Panc1 (cell line): ENCODE measurements at regions not wholly inside any gene's neighbourhood (a gene's known extent, or its start where the extent isn't known, plus 50 kb on each side); places are given as distances from the start of the nearest gene placed in this dataset.
A peak's percentile ranks its signal among the peaks of the same experiment; 100 is the strongest.
"Not testable (repeated sequence)": the region's sequence is repeated elsewhere in the genome, so short reads cannot be mapped to it uniquely, and the experiment has no call there.

Source experiments
- ATAC-seq: fragments of 200-7000 bp; cut with Tn5 transposase; 2 replicates; pipeline ENCODE4 v1.9.1; 2020; ENCODE audit warnings: mild to moderate bottlenecking, moderate library complexity
- BruUV-seq: library from RNA; stranded (reverse); fragments of 400-500 nt; replicated peaks from 2 replicates; lab custom pipeline; 2021; lab: Mats Ljungman, UMichigan
- CTCF ChIA-PET: fragments of 300-600 bp; sonication (Branson Sonifier 250); formaldehyde crosslinking; loops from one replicate; lab custom pipeline; 2022; ENCODE audit warnings: antibody characterized with exemption; lab: Charles Lee
- POLR2A ChIA-PET: fragments of 300-600 bp; sonication (Branson Sonifier 250); formaldehyde crosslinking; loops from one replicate; lab custom pipeline; 2022; ENCODE audit warnings: antibody characterized with exemption; lab: Charles Lee
- DNase-seq: peaks from one replicate; pipeline ENCODE4 v3.0.0-alpha.2; 2010; ENCODE audit warnings: low read depth, low spot score
- H3K27ac ChIP-seq: 2 replicates; pipeline ENCODE4 v1.5.1; 2011; ENCODE audit warnings: mild to moderate bottlenecking, low read length, inconsistent platforms
- H3K27me3 ChIP-seq: fragments of 200-500 bp; sonication (Bioruptor generic); 2 replicates; pipeline ENCODE4 v1.6.0; 2014; ENCODE audit warnings: low read length, inconsistent platforms; ENCODE audit not compliant: control insufficient read depth, insufficient read depth
- H3K36me3 ChIP-seq: fragments of 200-500 bp; sonication (Bioruptor generic); 2 replicates; pipeline ENCODE4 v1.5.1; 2014; ENCODE audit warnings: inconsistent platforms, mild to moderate bottlenecking, low read length, moderate library complexity; ENCODE audit not compliant: control insufficient read depth, insufficient read depth
- H3K4me1 ChIP-seq: 2 replicates; pipeline ENCODE4 v1.5.1; 2011; ENCODE audit warnings: inconsistent platforms, mild to moderate bottlenecking, low read length, moderate library complexity; ENCODE audit not compliant: control insufficient read depth, insufficient read depth
- H3K4me3 ChIP-seq, 2 experiments: 2 replicates each; pipeline ENCODE4 v1.5.1; 2011 to 2012; ENCODE audit warnings: low read depth in 2 of 2, low read length in 2 of 2, mild to moderate bottlenecking in 2 of 2, inconsistent platforms in 1 of 2, moderate library complexity in 1 of 2
- H3K9me3 ChIP-seq: fragments of 200-500 bp; sonication (Bioruptor generic); 2 replicates; pipeline ENCODE4 v1.5.1; 2014; ENCODE audit warnings: low read depth, mild to moderate bottlenecking, inconsistent platforms, low read length, moderate library complexity; ENCODE audit not compliant: control insufficient read depth, insufficient read depth
- CTCF ChIP-seq: fragments of 450-650 bp; IDR thresholded peaks from 2 replicates; pipeline ENCODE4 v1.5.1; 2017; ENCODE audit warnings: mild to moderate bottlenecking
- POLR2AphosphoS5 ChIP-seq: IDR thresholded peaks from 2 replicates; pipeline ENCODE4 v1.6.1; 2012; ENCODE audit warnings: mild to moderate bottlenecking, low read depth, low read length, moderate library complexity
- SIN3A ChIP-seq: IDR thresholded peaks from 2 replicates; pipeline ENCODE4 v1.6.1; 2012; ENCODE audit warnings: low read depth, mild to moderate bottlenecking, low read length, moderate library complexity, borderline replicate concordance; ENCODE audit not compliant: insufficient read depth
- TCF7L2 ChIP-seq: IDR thresholded peaks from 2 replicates; pipeline ENCODE4 v1.6.1; 2011; ENCODE audit warnings: mild to moderate bottlenecking, low read depth, low read length, inconsistent platforms
- in situ Hi-C: cut with HindIII; loops from 2 replicates; pipeline ENCODE4 v1.10.0; 2016; ENCODE audit warnings: low sequenced_read_pairs, low pct_unique_long_range_greater_than_20kb
- intact Hi-C: fragments of 100-400 bp; cut with micrococcal nuclease; formaldehyde crosslinking; loops from one replicate; pipeline ENCODE4 v1.10.0; 2022; ENCODE audit not compliant: unreplicated experiment
- TF ChIP-seq, protein P1 (sequence below), 2 experiments: IDR thresholded peaks; 2 replicates each; pipeline ENCODE4 v1.6.1; 2011 to 2012; ENCODE audit warnings: low read depth in 2 of 2, control low read depth in 1 of 2, low read length in 1 of 2, mild to moderate bottlenecking in 1 of 2, moderate library complexity in 1 of 2; ENCODE audit not compliant: insufficient read depth in 1 of 2

DNA sequence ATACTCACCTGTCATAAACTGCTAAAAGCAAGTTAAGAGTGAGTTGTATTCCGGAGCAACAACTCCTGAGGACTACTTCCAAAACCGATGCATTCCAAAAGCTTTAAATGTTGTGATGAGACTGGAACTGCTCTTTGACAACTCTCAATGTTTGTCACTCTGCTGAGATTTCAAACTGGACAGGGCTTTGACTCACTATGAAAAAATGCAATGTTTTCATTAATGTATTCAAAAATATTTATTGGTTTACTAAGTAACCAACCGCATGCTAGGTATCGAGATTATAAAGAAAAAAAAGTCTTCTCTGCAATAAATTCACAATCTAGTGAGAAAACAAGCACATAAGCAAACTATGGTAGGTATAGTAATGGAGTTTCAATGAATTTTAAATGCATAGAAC lies 107.9 kb upstream of the GNAI1 start:
- DNase-seq (no peak), ATAC-seq (no peak)
- in situ Hi-C loops: no loop called here
- Histone ChIP-seq H3K4me1 (peaks cover 5% of the 10 kb centered on the region; the same call in 1 of the 2 replicates), H3K27me3 (no peaks in the 10 kb centered on the region), H3K27ac (no peak overlapping the region; the same call in 1 of the 2 replicates), H3K36me3 (no peaks in the 10 kb centered on the region), H3K4me3 (no peak overlapping the region), H3K9me3 (no peaks in the 10 kb centered on the region)
- POLR2A ChIA-PET: no interaction called here
- BruUV-seq: no TSS peak
- CTCF ChIA-PET: no interaction called here
- intact Hi-C loops: no loop called here
- no peak for TF ChIP-seq SIN3A
- no peak for TF ChIP-seq POLR2AphosphoS5
- TF ChIP-seq CTCF: no peak
- TF ChIP-seq, protein P1, sequence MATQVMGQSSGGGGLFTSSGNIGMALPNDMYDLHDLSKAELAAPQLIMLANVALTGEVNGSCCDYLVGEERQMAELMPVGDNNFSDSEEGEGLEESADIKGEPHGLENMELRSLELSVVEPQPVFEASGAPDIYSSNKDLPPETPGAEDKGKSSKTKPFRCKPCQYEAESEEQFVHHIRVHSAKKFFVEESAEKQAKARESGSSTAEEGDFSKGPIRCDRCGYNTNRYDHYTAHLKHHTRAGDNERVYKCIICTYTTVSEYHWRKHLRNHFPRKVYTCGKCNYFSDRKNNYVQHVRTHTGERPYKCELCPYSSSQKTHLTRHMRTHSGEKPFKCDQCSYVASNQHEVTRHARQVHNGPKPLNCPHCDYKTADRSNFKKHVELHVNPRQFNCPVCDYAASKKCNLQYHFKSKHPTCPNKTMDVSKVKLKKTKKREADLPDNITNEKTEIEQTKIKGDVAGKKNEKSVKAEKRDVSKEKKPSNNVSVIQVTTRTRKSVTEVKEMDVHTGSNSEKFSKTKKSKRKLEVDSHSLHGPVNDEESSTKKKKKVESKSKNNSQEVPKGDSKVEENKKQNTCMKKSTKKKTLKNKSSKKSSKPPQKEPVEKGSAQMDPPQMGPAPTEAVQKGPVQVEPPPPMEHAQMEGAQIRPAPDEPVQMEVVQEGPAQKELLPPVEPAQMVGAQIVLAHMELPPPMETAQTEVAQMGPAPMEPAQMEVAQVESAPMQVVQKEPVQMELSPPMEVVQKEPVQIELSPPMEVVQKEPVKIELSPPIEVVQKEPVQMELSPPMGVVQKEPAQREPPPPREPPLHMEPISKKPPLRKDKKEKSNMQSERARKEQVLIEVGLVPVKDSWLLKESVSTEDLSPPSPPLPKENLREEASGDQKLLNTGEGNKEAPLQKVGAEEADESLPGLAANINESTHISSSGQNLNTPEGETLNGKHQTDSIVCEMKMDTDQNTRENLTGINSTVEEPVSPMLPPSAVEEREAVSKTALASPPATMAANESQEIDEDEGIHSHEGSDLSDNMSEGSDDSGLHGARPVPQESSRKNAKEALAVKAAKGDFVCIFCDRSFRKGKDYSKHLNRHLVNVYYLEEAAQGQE (IDR thresholded peaks at IDR 0.05; ENCODE audit: insufficient read depth in 1 of 2, low read depth in 2 of 2, low read length in 1 of 2): no peak
- TF ChIP-seq TCF7L2: no peak

DNA sequence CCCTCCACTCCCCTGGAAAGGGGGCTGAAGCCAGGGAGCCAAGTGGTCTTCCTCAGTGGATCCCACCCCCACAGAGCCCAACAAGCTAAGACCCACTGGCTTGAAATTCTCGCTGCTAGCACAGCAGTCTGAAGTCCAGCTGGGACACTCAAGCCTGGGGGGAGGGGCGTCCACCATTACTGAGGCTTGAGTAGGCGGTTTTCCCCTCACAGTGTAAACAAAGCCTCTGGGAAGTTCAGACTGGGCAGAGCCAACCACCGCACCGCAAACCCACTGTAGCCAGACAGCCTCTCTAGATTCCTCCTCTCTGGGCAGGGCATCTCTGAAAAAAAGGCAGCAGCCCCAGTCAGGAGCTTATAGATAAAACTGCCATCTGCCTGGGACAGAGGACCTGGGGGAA lies 114.4 kb upstream of the GNAI1 start:
- intact Hi-C loops, H3K4me3 ChIP-seq, H3K9me3 ChIP-seq, CTCF ChIA-PET, H3K4me1 ChIP-seq, in situ Hi-C loops, ATAC-seq, POLR2A ChIA-PET, BruUV-seq, H3K27ac ChIP-seq, DNase-seq, H3K27me3 ChIP-seq, H3K36me3 ChIP-seq: not testable (repeated sequence)

- H3K4me1 ChIP-seq, POLR2A ChIA-PET, in situ Hi-C loops, ATAC-seq, H3K4me3 ChIP-seq, H3K36me3 ChIP-seq, H3K27me3 ChIP-seq, CTCF ChIA-PET, DNase-seq, BruUV-seq, H3K9me3 ChIP-seq: not testable (repeated sequence)
- intact Hi-C loops: loop anchor here (10.0 kb wide), 2 partner anchors 215 to 725 kb away; no protein-coding TSS in a partner anchor
- peak overlapping the region; percentile 45; the same call in 1 of the 2 replicates for H3K27ac ChIP-seq
Observed at GRCh38 chr7:80019809-80020207, 114.8 kb upstream of the GNAI1 start.
